Ascending aorta (tissue), 2 donors: ENCODE measurements at regions not wholly inside any gene's neighbourhood (a gene's known extent, or its start where the extent isn't known, plus 50 kb on each side); places are given as distances from the start of the nearest gene placed in this dataset.
A peak's percentile ranks its signal among the peaks of the same experiment; 100 is the strongest.

Experiments used
- DNase-seq, 2 donors: peaks; one replicate each; pipeline ENCODE4 v3.0.0-alpha.2; 2019; ENCODE audit warnings: low spot score in 2 of 2
- H3K27ac ChIP-seq, 2 donors: fragments of 200-600 bp; sonication (generic); one replicate each; pipeline ENCODE4 v1.5.1; 2016 to 2017; ENCODE audit warnings: mild to moderate bottlenecking in 1 of 2
- H3K27me3 ChIP-seq: fragments of 200-600 bp; sonication (generic); one replicate; pipeline ENCODE4 v1.5.1; 2017
- H3K36me3 ChIP-seq, 2 donors: fragments of 200-600 bp; sonication (generic); one replicate each; pipeline ENCODE4 v1.5.1; 2016
- H3K4me1 ChIP-seq, 2 donors: fragments of 200-600 bp; sonication (generic); one replicate each; pipeline ENCODE4 v1.5.1; 2016 to 2017; ENCODE audit warnings: mild to moderate bottlenecking in 1 of 2
- H3K4me3 ChIP-seq, 2 donors: fragments of 200-600 bp; sonication (generic); one replicate each; pipeline ENCODE4 v1.5.1; 2016 to 2017; ENCODE audit warnings: mild to moderate bottlenecking in 1 of 2
- H3K9me3 ChIP-seq, 2 donors: fragments of 200-600 bp; sonication (generic); one replicate each; pipeline ENCODE4 v1.5.1; 2016
- CTCF ChIP-seq, 3 experiments: fragments of 200-600 bp in 2 of 3; fragments of 450-650 bp in 1 of 3; sonication (generic) in 2 of 3; IDR thresholded peaks; one replicate each; pipeline ENCODE4 v1.5.1; 2016 to 2019; ENCODE audit warnings: antibody characterized with exemption in 3 of 3, mild to moderate bottlenecking in 1 of 3, moderate library complexity in 1 of 3
- intact Hi-C: fragments of 100-400 bp; cut with DNase I; formaldehyde crosslinking; loops from one replicate; pipeline ENCODE4 v1.15.1; 2023

GRCh38 chr1:81312272-81312754 lies 488.4 kb upstream of the ADGRL2 start:
- Histone ChIP-seq H3K9me3 (no peaks in the 10 kb centered on the region), H3K4me1 (no peaks in the 10 kb centered on the region), H3K36me3 (no peaks in the 10 kb centered on the region), H3K4me3 (no peak overlapping the region), H3K27ac (no peak overlapping the region), H3K27me3 (no peaks in the 10 kb centered on the region)
- intact Hi-C loops: no loop called here
- DNase-seq: no peak
- TF ChIP-seq CTCF (IDR thresholded peaks at IDR 0.05): no peak

- Histone ChIP-seq H3K27ac (no peak overlapping the region), H3K27me3 (no peaks in the 10 kb centered on the region), H3K4me3 (no peak overlapping the region), H3K4me1 (no peaks in the 10 kb centered on the region), H3K36me3 (no peaks in the 10 kb centered on the region), H3K9me3 (no peaks in the 10 kb centered on the region)
- no peak for TF ChIP-seq CTCF (IDR thresholded peaks at IDR 0.05)
- intact Hi-C loops: no loop called here
- DNase-seq: no peak
These were observed 490.5 kb upstream of the ADGRL2 start for GRCh38 chr1:81310250-81310649.

GRCh38 chr1:81308191-81308590 lies 492.5 kb upstream of the ADGRL2 start:
- Histone ChIP-seq H3K27ac (no peak overlapping the region), H3K27me3 (no peaks in the 10 kb centered on the region), H3K9me3 (no peaks in the 10 kb centered on the region), H3K4me1 (no peaks in the 10 kb centered on the region), H3K36me3 (no peaks in the 10 kb centered on the region), H3K4me3 (no peak overlapping the region)
- no peak for DNase-seq
- intact Hi-C loops: loop anchor here (10.0 kb wide), 1 partner anchor 447 kb away; no protein-coding TSS in a partner anchor
- no peak for TF ChIP-seq CTCF (IDR thresholded peaks at IDR 0.05)

- H3K27ac ChIP-seq: no peak overlapping the region
- H3K27me3 ChIP-seq: no peaks in the 10 kb centered on the region
- H3K36me3 ChIP-seq: no peaks in the 10 kb centered on the region
- intact Hi-C loops: loop anchor here (10.0 kb wide), 1 partner anchor 447 kb away; no protein-coding TSS in a partner anchor
- H3K4me1 ChIP-seq: no peaks in the 10 kb centered on the region
- no peak for TF ChIP-seq CTCF (IDR thresholded peaks at IDR 0.05)
- H3K9me3 ChIP-seq: no peaks in the 10 kb centered on the region
- H3K4me3 ChIP-seq: no peak overlapping the region
- no peak for DNase-seq
These were observed 492.9 kb upstream of the ADGRL2 start for GRCh38 chr1:81307786-81308185.

GRCh38 chr1:81305997-81306452 lies 494.7 kb upstream of the ADGRL2 start:
- intact Hi-C loops: loop anchor here (10.0 kb wide), 1 partner anchor 449 kb away; no protein-coding TSS in a partner anchor
- Histone ChIP-seq H3K4me3 (peak overlapping the region; percentile 55 to 66), H3K9me3 (no peaks in the 10 kb centered on the region), H3K4me1 (no peaks in the 10 kb centered on the region), H3K27me3 (no peaks in the 10 kb centered on the region), H3K36me3 (no peaks in the 10 kb centered on the region), H3K27ac (no peak overlapping the region)
- DNase-seq: no peak
- TF ChIP-seq CTCF (IDR thresholded peaks at IDR 0.05): peak in 2 of 3 experiments; percentile 15 to 52

- H3K27ac ChIP-seq: no peak overlapping the region
- TF ChIP-seq CTCF (IDR thresholded peaks at IDR 0.05): no peak
- no peak overlapping the region for H3K4me3 ChIP-seq
- DNase-seq: no peak
- H3K9me3 ChIP-seq: no peaks in the 10 kb centered on the region
- no peaks in the 10 kb centered on the region for H3K27me3 ChIP-seq
- intact Hi-C loops: loop anchor here (10.0 kb wide), 1 partner anchor 451 kb away; no protein-coding TSS in a partner anchor
- no peaks in the 10 kb centered on the region for H3K36me3 ChIP-seq
- H3K4me1 ChIP-seq: no peaks in the 10 kb centered on the region
These were observed 496.5 kb upstream of the ADGRL2 start for GRCh38 chr1:81304187-81304586.
